GM23248 (cell line): ENCODE measurements at regions not wholly inside any gene's neighbourhood (a gene's known extent, or its start where the extent isn't known, plus 50 kb on each side); places are given as distances from the start of the nearest gene placed in this dataset.

Source experiments
- EZH2 ChIP-seq: fragments of 200-600 bp; sonication (generic); IDR thresholded peaks from 2 replicates; pipeline ENCODE4 v1.6.1; 2018; ENCODE audit warnings: antibody characterized with exemption, mild to moderate bottlenecking; ENCODE audit not compliant: insufficient read depth, poor library complexity, severe bottlenecking
- EZH2phosphoT487 ChIP-seq: fragments of 200-600 bp; sonication (generic); IDR thresholded peaks from 2 replicates; pipeline ENCODE4 v1.6.1; 2018; ENCODE audit warnings: antibody characterized with exemption, moderate library complexity, mild to moderate bottlenecking, low read depth; ENCODE audit not compliant: insufficient read depth

GRCh38 chr5:108634010-108634616 lies 113.6 kb upstream of the FER start:
- TF ChIP-seq EZH2phosphoT487: no peak
- no peak for TF ChIP-seq EZH2
